Stimulated activated naive B cell treated with anti-CD40 and anti-IgM and Interleukin-4, amounts not matched to agents 10 μg/mL and 1 μg/mL and 100 μg/mL, for 72 hours (primary cell): ENCODE measurements at regions not wholly inside any gene's neighbourhood (a gene's known extent, or its start where the extent isn't known, plus 50 kb on each side); places are given as distances from the start of the nearest gene placed in this dataset.
"Not testable (repeated sequence)": the region's sequence is repeated elsewhere in the genome, so short reads cannot be mapped to it uniquely, and the experiment has no call there.

Experiments
- ATAC-seq, 2 donors: fragments of 150-1000 bp; cut with Tn5 transposase; replicated peaks; 2 replicates each; pipeline ENCODE4 v1.10.0; 2021; ENCODE audit warnings: moderate library complexity in 1 of 2
- DNase-seq: peaks from one replicate; pipeline ENCODE4 v3.0.0; 2021
- H3K27ac Mint-ChIP-seq: one replicate; pipeline ENCODE4 v1.8.0; 2022; ENCODE audit warnings: mild to moderate bottlenecking, mixed read lengths
- H3K27me3 Mint-ChIP-seq, 2 donors: one replicate each; pipeline ENCODE4 v1.8.0; 2022; ENCODE audit warnings: mixed read lengths in 2 of 2
- H3K36me3 Mint-ChIP-seq, 2 donors: one replicate each; pipeline ENCODE4 v1.8.0; 2022; ENCODE audit warnings: mixed read lengths in 2 of 2, mild to moderate bottlenecking in 1 of 2
- H3K4me1 Mint-ChIP-seq, 2 donors: one replicate each; pipeline ENCODE4 v1.8.0; 2022; ENCODE audit warnings: mixed read lengths in 2 of 2, mild to moderate bottlenecking in 1 of 2
- H3K4me3 Mint-ChIP-seq, 2 donors: one replicate each; pipeline ENCODE4 v1.8.0; 2022; ENCODE audit warnings: mild to moderate bottlenecking in 2 of 2, mixed read lengths in 2 of 2, moderate library complexity in 1 of 2
- H3K9me3 Mint-ChIP-seq, 2 donors: one replicate each; pipeline ENCODE4 v1.8.0; 2022; ENCODE audit warnings: mixed read lengths in 2 of 2, mild to moderate bottlenecking in 1 of 2

DNA sequence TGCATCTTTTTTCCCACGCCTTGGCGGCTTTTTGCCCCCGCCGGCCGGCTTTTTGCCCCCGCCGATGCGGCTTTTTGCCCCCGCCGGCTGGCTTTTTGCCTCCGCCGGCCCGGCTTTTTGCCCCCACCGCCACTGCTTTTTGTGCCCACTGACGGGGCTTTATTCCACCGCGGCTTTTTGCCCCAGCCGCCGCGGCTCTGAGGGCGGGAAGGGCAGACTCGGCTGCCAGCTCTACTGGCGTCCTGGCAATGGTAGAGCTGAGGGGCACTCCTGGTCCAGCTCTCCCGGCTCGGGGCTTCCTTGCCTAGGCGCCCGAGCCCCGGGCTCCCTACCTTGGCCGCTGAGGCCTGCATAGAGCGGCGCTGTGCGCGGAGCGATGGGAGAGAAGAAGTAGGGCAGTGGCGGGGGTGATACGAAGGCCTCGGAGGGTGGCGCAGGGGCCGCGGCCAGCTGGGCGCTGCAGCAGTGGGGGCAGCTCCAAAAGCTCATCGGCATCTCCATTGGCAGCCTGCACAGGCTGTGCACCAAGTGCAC lies 591.4 kb downstream of the TP53TG3F start:
- Mint-ChIP-seq H3K27ac (no peak overlapping the region), H3K9me3 (peaks cover 17 to 27% of the 10 kb centered on the region in 2 donors), H3K27me3 (peaks cover 0 to 5% of the 10 kb centered on the region in 2 donors), H3K4me3 (no peak overlapping the region), H3K36me3 (peaks cover 7 to 11% of the 10 kb centered on the region in 2 donors), H3K4me1 (peaks cover 0 to 2% of the 10 kb centered on the region in 2 donors)
- DNase-seq (no peak), ATAC-seq (no peak)

- Mint-ChIP-seq H3K4me1 (peaks cover 0 to 2% of the 10 kb centered on the region in 2 donors), H3K9me3 (peaks cover 16 to 23% of the 10 kb centered on the region in 2 donors), H3K4me3 (no peak overlapping the region), H3K36me3 (peaks cover 7 to 11% of the 10 kb centered on the region in 2 donors), H3K27ac (peak overlapping the region; percentile 1), H3K27me3 (peaks cover 0 to 5% of the 10 kb centered on the region in 2 donors)
- DNase-seq (no peak), ATAC-seq (no peak)
Observed at GRCh38 chr16:34054137-34054536, 594.7 kb downstream of the TP53TG3F start.

DNA sequence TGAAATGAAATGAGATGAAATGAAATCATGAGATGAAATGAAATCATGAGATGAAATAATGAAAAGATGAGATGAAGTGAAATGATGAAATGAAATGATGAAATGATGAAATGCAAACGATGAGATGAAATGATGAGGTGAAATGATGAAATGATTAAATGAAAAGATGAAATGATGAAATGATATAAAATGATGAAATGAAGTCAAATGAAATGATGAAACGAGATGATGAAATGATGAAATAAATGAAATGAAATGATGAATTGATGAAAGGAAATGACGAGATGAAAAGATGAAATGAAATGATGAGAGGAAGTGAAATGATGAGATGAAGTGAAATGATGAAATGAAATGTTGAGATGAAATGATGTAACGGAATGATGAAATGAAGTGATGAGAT lies 595.6 kb downstream of the TP53TG3F start:
- Mint-ChIP-seq H3K27me3 (peaks cover 0 to under 1% of the 10 kb centered on the region in 2 donors), H3K4me1 (peaks cover 0 to 2% of the 10 kb centered on the region in 2 donors), H3K36me3 (peaks cover 7 to 11% of the 10 kb centered on the region in 2 donors), H3K9me3 (peaks cover 14 to 21% of the 10 kb centered on the region in 2 donors), H3K4me3 (no peak overlapping the region), H3K27ac (no peak overlapping the region)
- no peak for ATAC-seq
- no peak for DNase-seq

DNA sequence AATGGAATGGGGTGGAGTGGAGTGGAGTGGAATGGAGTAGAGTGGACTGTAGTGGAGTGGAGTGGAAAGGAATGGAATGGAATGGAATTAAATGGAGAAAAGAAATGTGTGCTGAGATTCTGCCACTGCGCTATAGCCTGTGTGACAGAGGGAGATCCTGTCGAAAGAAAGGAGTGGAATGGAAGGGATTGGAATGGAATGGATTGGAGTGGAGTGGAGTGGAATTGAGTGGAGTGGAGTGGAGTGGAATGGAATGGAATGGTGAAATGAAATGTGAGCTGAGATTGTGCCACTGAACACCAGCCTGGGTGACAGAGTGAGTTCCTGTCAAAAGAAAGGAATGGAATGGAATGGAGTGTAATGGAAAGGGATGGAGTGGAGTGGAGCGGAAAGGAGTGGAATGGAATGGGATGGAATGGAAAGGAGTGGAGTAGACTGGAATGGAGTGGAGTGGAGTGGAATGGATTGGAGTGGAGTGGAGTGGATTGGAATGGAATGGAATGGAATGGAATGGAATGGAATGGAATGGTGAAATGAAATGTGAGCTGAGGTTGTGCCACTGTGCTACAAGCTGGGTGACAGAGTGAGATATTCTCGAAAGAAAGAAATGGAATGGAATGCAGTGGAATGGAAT lies 603.3 kb downstream of the TP53TG3F start:
- H3K4me3 Mint-ChIP-seq, H3K27ac Mint-ChIP-seq, H3K27me3 Mint-ChIP-seq, H3K4me1 Mint-ChIP-seq, DNase-seq: not testable (repeated sequence)
- peak in 1 of 2 donors; percentile 25 for ATAC-seq
- peaks cover 19 to 22% of the 10 kb centered on the region in 2 donors for H3K36me3 Mint-ChIP-seq
- H3K9me3 Mint-ChIP-seq: peaks cover 40 to 41% of the 10 kb centered on the region in 2 donors

DNA sequence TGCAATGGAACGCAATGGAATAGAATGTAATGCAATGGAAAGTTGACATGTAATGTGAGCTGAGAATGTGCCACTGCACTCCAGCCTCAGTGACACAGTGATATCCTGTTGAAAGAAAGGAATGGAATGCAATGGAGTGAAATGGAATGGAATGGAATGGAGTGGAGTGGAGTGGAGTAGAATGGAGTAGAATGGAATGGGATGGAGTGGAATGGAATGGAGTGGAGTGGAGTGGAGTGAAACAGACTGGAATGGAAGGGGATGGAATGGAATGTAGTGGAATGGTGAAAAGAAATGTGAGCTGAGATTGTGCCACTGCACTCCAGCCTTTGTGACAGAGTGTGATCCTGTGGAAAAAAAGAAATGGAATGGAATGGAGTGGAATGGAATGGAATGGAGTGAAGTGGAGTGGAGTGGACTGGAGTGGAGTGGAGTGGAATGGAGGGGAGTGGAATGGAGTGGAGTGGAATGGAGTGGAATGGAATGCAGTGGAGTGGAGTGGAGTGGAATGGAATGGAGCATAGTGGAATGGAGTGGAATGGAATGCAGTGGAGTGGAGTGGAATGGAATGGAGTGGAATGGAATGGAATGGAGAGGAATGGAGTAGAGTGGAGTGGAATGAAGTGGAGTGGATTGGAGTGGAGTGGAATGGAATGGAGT lies 604.2 kb downstream of the TP53TG3F start:
- not testable (repeated sequence) for DNase-seq, H3K27ac Mint-ChIP-seq, H3K4me1 Mint-ChIP-seq, H3K27me3 Mint-ChIP-seq, H3K4me3 Mint-ChIP-seq, ATAC-seq
- H3K9me3 Mint-ChIP-seq: peaks cover 42% of the 10 kb centered on the region in 2 donors
- peaks cover 19 to 22% of the 10 kb centered on the region in 2 donors for H3K36me3 Mint-ChIP-seq

DNA sequence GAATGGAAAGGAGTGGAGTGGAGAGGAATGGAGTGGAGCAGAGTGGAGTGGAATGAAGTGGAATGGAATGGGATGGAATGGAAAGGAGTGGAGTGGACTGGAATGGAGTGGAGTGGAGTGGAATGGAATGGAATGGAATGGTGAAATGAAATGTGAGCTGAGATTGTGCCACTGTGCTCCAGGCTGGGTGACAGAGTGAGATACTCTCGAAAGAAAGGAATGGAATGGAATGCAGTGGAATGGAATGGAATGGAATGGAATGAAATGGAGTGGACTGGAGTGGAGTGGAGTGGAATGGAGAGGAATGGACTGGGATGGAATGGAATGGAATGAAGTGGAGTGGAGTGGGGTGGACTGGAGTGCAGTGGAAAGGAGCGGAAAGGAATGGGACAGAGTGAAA lies 605.2 kb downstream of the TP53TG3F start:
- not testable (repeated sequence) for H3K27ac Mint-ChIP-seq, DNase-seq, H3K4me1 Mint-ChIP-seq, H3K27me3 Mint-ChIP-seq, ATAC-seq, H3K4me3 Mint-ChIP-seq
- Mint-ChIP-seq H3K36me3 (peaks cover 19 to 22% of the 10 kb centered on the region in 2 donors), H3K9me3 (peaks cover 44% of the 10 kb centered on the region in 2 donors)

- not testable (repeated sequence) for DNase-seq
Observed at GRCh38 chr16:34069731-34070130, 610.3 kb downstream of the TP53TG3F start.

DNA sequence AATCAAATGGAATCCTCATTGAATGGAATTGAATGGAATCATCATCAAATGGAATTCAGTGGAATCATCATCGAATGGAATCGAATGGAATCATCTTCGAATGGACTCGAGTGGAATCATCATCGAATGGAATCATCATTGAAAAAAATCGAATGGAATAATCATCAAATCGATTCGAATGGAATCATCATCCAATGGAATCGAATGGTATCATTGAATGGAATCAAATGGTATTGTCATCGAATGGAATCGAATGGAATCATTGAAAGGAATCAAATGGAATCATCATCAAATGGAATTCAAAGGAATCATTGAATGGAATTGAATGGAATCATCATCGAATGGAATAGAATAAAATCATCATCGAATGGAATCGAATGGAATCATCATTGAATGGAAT lies 619.3 kb downstream of the TP53TG3F start:
- Mint-ChIP-seq H3K36me3 (peaks cover 12 to 43% of the 10 kb centered on the region in 2 donors), H3K4me3 (no peak overlapping the region), H3K9me3 (peaks cover 57 to 61% of the 10 kb centered on the region in 2 donors), H3K27ac (no peak overlapping the region), H3K27me3 (no peaks in the 10 kb centered on the region), H3K4me1 (no peaks in the 10 kb centered on the region)
- ATAC-seq (no peak), DNase-seq (no peak)

More at GRCh38 chr16:34069731-34070130, 610.3 kb downstream of the TP53TG3F start:
- Mint-ChIP-seq H3K36me3 (peaks cover 11 to 14% of the 10 kb centered on the region in 2 donors), H3K9me3 (peaks cover 21 to 23% of the 10 kb centered on the region in 2 donors)
- not testable (repeated sequence) for H3K4me1 Mint-ChIP-seq, H3K4me3 Mint-ChIP-seq, ATAC-seq, H3K27ac Mint-ChIP-seq, H3K27me3 Mint-ChIP-seq

DNA sequence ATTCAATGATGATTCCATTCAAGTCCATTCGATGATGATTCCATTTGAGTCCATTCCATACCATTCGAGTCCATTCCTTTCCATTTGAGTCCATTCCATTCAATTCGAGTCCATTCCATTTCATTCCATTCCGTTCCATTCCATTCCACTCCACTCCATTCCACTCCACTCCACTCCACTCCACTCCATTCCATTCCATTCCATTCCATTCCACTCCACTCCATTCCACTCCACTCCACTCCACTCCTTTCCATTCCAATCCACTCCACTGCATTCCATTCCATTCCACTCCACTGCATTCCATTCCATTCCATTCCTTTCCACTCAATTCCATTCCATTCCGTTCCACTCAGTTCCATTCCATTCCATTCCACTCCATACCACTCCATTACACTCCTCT lies 625.6 kb downstream of the TP53TG3F start:
- H3K27ac Mint-ChIP-seq, H3K4me1 Mint-ChIP-seq, DNase-seq, H3K4me3 Mint-ChIP-seq, ATAC-seq, H3K27me3 Mint-ChIP-seq: not testable (repeated sequence)
- H3K9me3 Mint-ChIP-seq: peaks cover 57 to 62% of the 10 kb centered on the region in 2 donors
- H3K36me3 Mint-ChIP-seq: peaks cover 3 to 46% of the 10 kb centered on the region in 2 donors

GRCh38 chr16:34095006-34095405 lies 635.6 kb downstream of the TP53TG3F start:
- peaks cover 57 to 68% of the 10 kb centered on the region in 2 donors for H3K9me3 Mint-ChIP-seq
- H3K27me3 Mint-ChIP-seq, DNase-seq, H3K4me1 Mint-ChIP-seq, ATAC-seq, H3K27ac Mint-ChIP-seq, H3K4me3 Mint-ChIP-seq: not testable (repeated sequence)
- peaks cover 24 to 43% of the 10 kb centered on the region in 2 donors for H3K36me3 Mint-ChIP-seq

- not testable (repeated sequence) for H3K27ac Mint-ChIP-seq, ATAC-seq, H3K4me3 Mint-ChIP-seq, H3K27me3 Mint-ChIP-seq, DNase-seq, H3K4me1 Mint-ChIP-seq
- peaks cover 19 to 37% of the 10 kb centered on the region in 2 donors for H3K36me3 Mint-ChIP-seq
- peaks cover 46 to 54% of the 10 kb centered on the region in 2 donors for H3K9me3 Mint-ChIP-seq
Observed at GRCh38 chr16:34096911-34097310, 637.5 kb downstream of the TP53TG3F start.

- DNase-seq, H3K27ac Mint-ChIP-seq, ATAC-seq, H3K27me3 Mint-ChIP-seq, H3K4me1 Mint-ChIP-seq, H3K4me3 Mint-ChIP-seq: not testable (repeated sequence)
- Mint-ChIP-seq H3K36me3 (peaks cover 19 to 37% of the 10 kb centered on the region in 2 donors), H3K9me3 (peaks cover 42 to 50% of the 10 kb centered on the region in 2 donors)
Observed at GRCh38 chr16:34097326-34097725, 637.9 kb downstream of the TP53TG3F start.

GRCh38 chr16:34098033-34098432 lies 638.6 kb downstream of the TP53TG3F start:
- H3K27ac Mint-ChIP-seq, H3K4me3 Mint-ChIP-seq, DNase-seq, ATAC-seq, H3K4me1 Mint-ChIP-seq, H3K27me3 Mint-ChIP-seq: not testable (repeated sequence)
- Mint-ChIP-seq H3K9me3 (peaks cover 40 to 43% of the 10 kb centered on the region in 2 donors), H3K36me3 (peaks cover 17 to 37% of the 10 kb centered on the region in 2 donors)

DNA sequence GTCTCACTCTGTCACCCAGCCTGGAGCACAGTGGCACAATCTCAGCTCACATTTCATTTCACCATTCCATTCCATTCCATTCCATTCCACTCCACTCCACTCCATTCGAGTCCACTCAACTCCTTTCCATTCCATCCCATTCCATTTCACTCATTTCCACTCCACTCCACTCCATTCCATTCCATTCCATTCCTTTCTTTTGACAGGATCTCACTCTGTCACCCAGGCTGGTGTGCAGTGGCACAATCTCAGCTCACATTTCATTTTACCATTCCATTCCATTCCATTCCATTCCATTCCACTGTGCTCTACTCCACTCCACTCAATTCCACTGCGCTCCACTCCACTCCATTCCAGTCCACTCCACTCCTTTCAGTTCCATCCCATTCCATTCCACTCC lies 639.6 kb downstream of the TP53TG3F start:
- H3K27ac Mint-ChIP-seq, ATAC-seq, H3K4me1 Mint-ChIP-seq, DNase-seq, H3K4me3 Mint-ChIP-seq, H3K27me3 Mint-ChIP-seq: not testable (repeated sequence)
- H3K9me3 Mint-ChIP-seq: peaks cover 41% of the 10 kb centered on the region in 2 donors
- peaks cover 17 to 37% of the 10 kb centered on the region in 2 donors for H3K36me3 Mint-ChIP-seq
